Stimulated activated CD8-positive, alpha-beta memory T cell treated with anti-CD3 and anti-CD28 coated beads, Interleukin-15, amount 100 ng/mL, for 1 hour (primary cell): ENCODE measurements at regions not wholly inside any gene's neighbourhood (a gene's known extent, or its start where the extent isn't known, plus 50 kb on each side); places are given as distances from the start of the nearest gene placed in this dataset.

Experiments used
- DNase-seq: peaks from one replicate; pipeline ENCODE4 v3.0.0-alpha.2; 2020; ENCODE audit warnings: low read depth

- no peak for DNase-seq
Measured at GRCh38 chr20:24106150-24106800, 117.7 kb upstream of the GGTLC1 start.

GRCh38 chr20:24102749-24103333, 114.3 kb upstream of the GGTLC1 start:
- no peak for DNase-seq

GRCh38 chr20:24102290-24102689, 113.7 kb upstream of the GGTLC1 start:
- no peak for DNase-seq

GRCh38 chr20:24100370-24101011, 111.9 kb upstream of the GGTLC1 start:
- peak; percentile 25 for DNase-seq

GRCh38 chr20:24098886-24099285, 110.3 kb upstream of the GGTLC1 start:
- DNase-seq: no peak

- no peak for DNase-seq
Measured at GRCh38 chr20:24097506-24098245, 109.1 kb upstream of the GGTLC1 start.

- no peak for DNase-seq
Measured at GRCh38 chr20:24096864-24097450, 108.4 kb upstream of the GGTLC1 start.

- DNase-seq: no peak
Measured at GRCh38 chr20:24096264-24096663, 107.7 kb upstream of the GGTLC1 start.

- DNase-seq: no peak
Measured at GRCh38 chr20:24095756-24096155, 107.2 kb upstream of the GGTLC1 start.

- no peak for DNase-seq
Measured at GRCh38 chr20:24095303-24095702, 106.7 kb upstream of the GGTLC1 start.

GRCh38 chr20:24089576-24089975, 101.0 kb upstream of the GGTLC1 start:
- no peak for DNase-seq

- DNase-seq: no peak
Measured at GRCh38 chr20:24086121-24086520, 97.5 kb upstream of the GGTLC1 start.

- DNase-seq: no peak
Measured at GRCh38 chr20:24084281-24084680, 95.7 kb upstream of the GGTLC1 start.

GRCh38 chr20:24081077-24081476, 92.5 kb upstream of the GGTLC1 start:
- no peak for DNase-seq

GRCh38 chr20:24079661-24080412, 91.3 kb upstream of the GGTLC1 start:
- no peak for DNase-seq

- DNase-seq: no peak
Measured at GRCh38 chr20:24077145-24077544, 88.6 kb upstream of the GGTLC1 start.

GRCh38 chr20:24070679-24071078, 82.1 kb upstream of the GGTLC1 start:
- DNase-seq: no peak

- no peak for DNase-seq
Measured at GRCh38 chr20:24066076-24066700, 77.6 kb upstream of the GGTLC1 start.

GRCh38 chr20:24064915-24065314, 76.3 kb upstream of the GGTLC1 start:
- DNase-seq: no peak

- DNase-seq: no peak
Measured at GRCh38 chr20:24064092-24064491, 75.5 kb upstream of the GGTLC1 start.

- DNase-seq: no peak
Measured at GRCh38 chr20:24063100-24063499, 74.5 kb upstream of the GGTLC1 start.
